ENCODE measurements at regions not wholly inside any gene's neighbourhood (a gene's known extent, or its start where the extent isn't known, plus 50 kb on each side); places are given as distances from the start of the nearest gene placed in this dataset.

GRCh38 chr13:104737713-104738112, 1671.5 kb upstream of the SLC10A2 start:
- Histone ChIP-seq H3K27me3 (ENCODE audit: insufficient read depth, low read depth) (no peaks in the 10 kb centered on the region), H3K36me3 (ENCODE audit: insufficient read depth) (no peaks in the 10 kb centered on the region), H4K20me1 (ENCODE audit: insufficient read depth) (no peaks in the 10 kb centered on the region), H3K4me1 (ENCODE audit: low read depth, poor library complexity, severe bottlenecking) (no peaks in the 10 kb centered on the region), H3K27ac (no peak overlapping the region), H3K79me2 (ENCODE audit: insufficient read depth, low read depth) (no peaks in the 10 kb centered on the region), H3K4me2 (no peak overlapping the region), H3K9ac (no peak overlapping the region), H3K4me3 (IDR thresholded peaks at IDR 0.05; ENCODE audit: insufficient read depth, low read depth, low read length) (no peak overlapping the region), H2AFZ (ENCODE audit: low read depth) (no peak overlapping the region)
- no peak for TF ChIP-seq CTCF (conservative IDR thresholded peaks at IDR 0.05; ENCODE audit: low read depth, low read length)

- no peaks in the 10 kb centered on the region for H4K20me1 ChIP-seq (ENCODE audit: insufficient read depth)
These were observed 1667.2 kb upstream of the SLC10A2 start for GRCh38 chr13:104733427-104733826.

GRCh38 chr13:104715111-104715510, 1648.9 kb upstream of the SLC10A2 start:
- no peak overlapping the region for H3K4me3 ChIP-seq (IDR thresholded peaks at IDR 0.05; ENCODE audit: insufficient read depth, low read depth, low read length)
- no peaks in the 10 kb centered on the region for H3K36me3 ChIP-seq (ENCODE audit: insufficient read depth)
- no peaks in the 10 kb centered on the region for H3K27me3 ChIP-seq (ENCODE audit: insufficient read depth, low read depth)
- H3K79me2 ChIP-seq (ENCODE audit: insufficient read depth, low read depth): no peaks in the 10 kb centered on the region
- no peak overlapping the region for H2AFZ ChIP-seq (ENCODE audit: low read depth)
- TF ChIP-seq CTCF (conservative IDR thresholded peaks at IDR 0.05; ENCODE audit: low read depth, low read length): no peak
- H3K9ac ChIP-seq: no peak overlapping the region
- H3K27ac ChIP-seq: no peak overlapping the region
- no peaks in the 10 kb centered on the region for H4K20me1 ChIP-seq (ENCODE audit: insufficient read depth)
- peaks cover 5% of the 10 kb centered on the region for H3K4me1 ChIP-seq (ENCODE audit: low read depth, poor library complexity, severe bottlenecking)
- H3K4me2 ChIP-seq: no peak overlapping the region

More at GRCh38 chr13:104733427-104733826, 1667.2 kb upstream of the SLC10A2 start:
- TF ChIP-seq CTCF (conservative IDR thresholded peaks at IDR 0.05; ENCODE audit: low read depth, low read length): no peak
- Histone ChIP-seq H2AFZ (ENCODE audit: low read depth) (no peak overlapping the region), H3K79me2 (ENCODE audit: insufficient read depth, low read depth) (no peaks in the 10 kb centered on the region), H3K27me3 (ENCODE audit: insufficient read depth, low read depth) (no peaks in the 10 kb centered on the region), H3K27ac (no peak overlapping the region), H3K4me1 (ENCODE audit: low read depth, poor library complexity, severe bottlenecking) (no peaks in the 10 kb centered on the region), H3K36me3 (ENCODE audit: insufficient read depth) (no peaks in the 10 kb centered on the region), H3K4me2 (no peak overlapping the region), H3K9ac (no peak overlapping the region), H3K4me3 (IDR thresholded peaks at IDR 0.05; ENCODE audit: insufficient read depth, low read depth, low read length) (no peak overlapping the region)

- H3K4me3 ChIP-seq (IDR thresholded peaks at IDR 0.05; ENCODE audit: insufficient read depth, low read depth, low read length): no peak overlapping the region
- H3K9ac ChIP-seq: no peak overlapping the region
- TF ChIP-seq CTCF (conservative IDR thresholded peaks at IDR 0.05; ENCODE audit: low read depth, low read length): no peak
These were observed 1639.0 kb upstream of the SLC10A2 start for GRCh38 chr13:104705031-104705750.

More at GRCh38 chr13:104705031-104705750, 1639.0 kb upstream of the SLC10A2 start:
- no peak overlapping the region for H2AFZ ChIP-seq (ENCODE audit: low read depth)
- H3K27ac ChIP-seq: no peak overlapping the region
- H3K79me2 ChIP-seq (ENCODE audit: insufficient read depth, low read depth): no peaks in the 10 kb centered on the region
- no peaks in the 10 kb centered on the region for H3K36me3 ChIP-seq (ENCODE audit: insufficient read depth)
- no peaks in the 10 kb centered on the region for H4K20me1 ChIP-seq (ENCODE audit: insufficient read depth)
- no peak overlapping the region for H3K4me2 ChIP-seq
- H3K4me1 ChIP-seq (ENCODE audit: low read depth, poor library complexity, severe bottlenecking): no peaks in the 10 kb centered on the region
- no peaks in the 10 kb centered on the region for H3K27me3 ChIP-seq (ENCODE audit: insufficient read depth, low read depth)

Data from KMS-11 (cell line).